HEK293T (cell line): ENCODE measurements at regions not wholly inside any gene's neighbourhood (a gene's known extent, or its start where the extent isn't known, plus 50 kb on each side); places are given as distances from the start of the nearest gene placed in this dataset.

Experiments used
- CTCF ChIA-PET: fragments of 350-600 bp; formaldehyde crosslinking; extraction: SDS; loops from one replicate; lab custom pipeline; 2021; ENCODE audit warnings: antibody characterized with exemption, inconsistent platforms; lab: Yijun Ruan, JAX
- POLR2A ChIA-PET: fragments of 350-600 bp; formaldehyde crosslinking; extraction: SDS; loops from one replicate; lab custom pipeline; 2020; ENCODE audit warnings: antibody characterized with exemption, inconsistent platforms; lab: Yijun Ruan, JAX
- DNase-seq: peaks from one replicate; pipeline ENCODE4 v3.0.0; 2012; ENCODE audit warnings: mixed read lengths; ENCODE audit errors: extremely low spot score
- ARNT ChIP-seq: fragments of 450-650 bp; IDR thresholded peaks from 2 replicates; pipeline ENCODE4 v1.6.1; 2017; ENCODE audit warnings: mild to moderate bottlenecking
- BHLHE40 ChIP-seq: fragments of 450-650 bp; IDR thresholded peaks from 2 replicates; pipeline ENCODE4 v1.6.1; 2016; ENCODE audit warnings: mild to moderate bottlenecking, moderate library complexity, borderline replicate concordance
- CTBP1 ChIP-seq: fragments of 450-650 bp; IDR thresholded peaks from 2 replicates; pipeline ENCODE4 v1.6.1; 2016; ENCODE audit warnings: borderline replicate concordance
- ELF4 ChIP-seq: fragments of 450-650 bp; IDR thresholded peaks from 2 replicates; pipeline ENCODE4 v1.6.1; 2017; ENCODE audit warnings: antibody characterized with exemption
- FOXA1 ChIP-seq: fragments of 450-650 bp; IDR thresholded peaks from 2 replicates; pipeline ENCODE4 v1.6.1; 2016; ENCODE audit warnings: mild to moderate bottlenecking
- FOXK2 ChIP-seq: fragments of 450-650 bp; IDR thresholded peaks from 2 replicates; pipeline ENCODE4 v1.6.1; 2016; ENCODE audit warnings: mild to moderate bottlenecking
- FOXM1 ChIP-seq: fragments of 450-650 bp; IDR thresholded peaks from 2 replicates; pipeline ENCODE4 v1.6.1; 2017; ENCODE audit warnings: mild to moderate bottlenecking, borderline replicate concordance
- HDGF ChIP-seq: fragments of 450-650 bp; IDR thresholded peaks from 2 replicates; pipeline ENCODE4 v1.6.1; 2017; ENCODE audit warnings: antibody characterized with exemption, borderline replicate concordance
- L3MBTL2 ChIP-seq: fragments of 450-650 bp; conservative IDR thresholded peaks from 2 replicates; pipeline ENCODE4 v1.6.1; 2016; ENCODE audit warnings: mild to moderate bottlenecking
- LEF1 ChIP-seq: fragments of 450-650 bp; IDR thresholded peaks from 2 replicates; pipeline ENCODE4 v1.6.1; 2017; ENCODE audit warnings: mild to moderate bottlenecking, borderline replicate concordance
- NFRKB ChIP-seq: fragments of 450-650 bp; IDR thresholded peaks from 2 replicates; pipeline ENCODE4 v1.6.1; 2016; ENCODE audit warnings: mild to moderate bottlenecking, moderate library complexity
- PKNOX1 ChIP-seq: fragments of 450-650 bp; IDR thresholded peaks from 2 replicates; pipeline ENCODE4 v1.6.1; 2016
- SP1 ChIP-seq: fragments of 450-650 bp; IDR thresholded peaks from 2 replicates; pipeline ENCODE4 v1.6.1; 2017
- SUZ12 ChIP-seq: fragments of 450-650 bp; IDR thresholded peaks from 2 replicates; pipeline ENCODE4 v1.6.1; 2016; ENCODE audit warnings: mild to moderate bottlenecking
- TARDBP ChIP-seq: fragments of 450-650 bp; IDR thresholded peaks from 2 replicates; pipeline ENCODE4 v1.6.1; 2016
- ZNF384 ChIP-seq: fragments of 450-650 bp; IDR thresholded peaks from 2 replicates; pipeline ENCODE4 v1.6.1; 2016

GRCh38 chr13:53703371-53704080 is 674.9 kb downstream of the OLFM4 start:
- ChIA-PET POLR2A (no interaction called here), CTCF (no interaction called here)
- TF ChIP-seq TARDBP (no peak), SUZ12 (no peak), SP1 (no peak), ZNF384 (no peak), CTBP1 (no peak), PKNOX1 (no peak), BHLHE40 (no peak), ARNT (no peak), NFRKB (no peak), LEF1 (no peak), L3MBTL2 (no peak), FOXA1 (no peak), HDGF (no peak), ELF4 (no peak), FOXK2 (no peak)
- DNase-seq: no peak

GRCh38 chr13:53719281-53719680 is 690.7 kb downstream of the OLFM4 start:
- no peak for DNase-seq
- POLR2A ChIA-PET: no interaction called here
- CTCF ChIA-PET: no interaction called here
- no peak for TF ChIP-seq CTBP1
- no peak for TF ChIP-seq FOXA1
- TF ChIP-seq TARDBP: no peak
- no peak for TF ChIP-seq L3MBTL2
- no peak for TF ChIP-seq LEF1
- TF ChIP-seq ARNT: no peak
- no peak for TF ChIP-seq PKNOX1
- TF ChIP-seq SUZ12: no peak
- TF ChIP-seq SP1: no peak
- TF ChIP-seq NFRKB: no peak

- ChIA-PET CTCF (no interaction called here), POLR2A (no interaction called here)
- no peak for TF ChIP-seq FOXM1
- TF ChIP-seq NFRKB: no peak
- no peak for TF ChIP-seq SP1
- TF ChIP-seq CTBP1: no peak
- TF ChIP-seq ARNT: no peak
- no peak for TF ChIP-seq FOXK2
- no peak for TF ChIP-seq SUZ12
- no peak for TF ChIP-seq LEF1
- no peak for TF ChIP-seq FOXA1
- TF ChIP-seq L3MBTL2: no peak
- TF ChIP-seq PKNOX1: no peak
- no peak for TF ChIP-seq ELF4
- TF ChIP-seq BHLHE40: no peak
- TF ChIP-seq ZNF384: no peak
- no peak for DNase-seq
These were observed 704.1 kb downstream of the OLFM4 start for GRCh38 chr13:53732664-53733063.

- DNase-seq: peak; percentile 13
- POLR2A ChIA-PET: no interaction called here
- CTCF ChIA-PET: no interaction called here
- TF ChIP-seq PKNOX1 (peak; percentile 25; the same call in 1 of the 2 replicates), BHLHE40 (no peak)
These were observed 715.3 kb downstream of the OLFM4 start for GRCh38 chr13:53743906-53744305.

GRCh38 chr13:53747825-53748224 is 719.2 kb downstream of the OLFM4 start:
- POLR2A ChIA-PET: no interaction called here
- CTCF ChIA-PET: no interaction called here
- DNase-seq: no peak
- TF ChIP-seq SP1: no peak
- TF ChIP-seq CTBP1: no peak
- no peak for TF ChIP-seq ZNF384
- TF ChIP-seq PKNOX1: no peak
- TF ChIP-seq BHLHE40: no peak
- no peak for TF ChIP-seq FOXM1
- no peak for TF ChIP-seq FOXA1
- no peak for TF ChIP-seq ELF4
- TF ChIP-seq NFRKB: no peak
- TF ChIP-seq TARDBP: no peak

GRCh38 chr13:53749306-53749705 is 720.7 kb downstream of the OLFM4 start:
- DNase-seq: no peak
- TF ChIP-seq LEF1: no peak
- TF ChIP-seq ZNF384: no peak
- TF ChIP-seq BHLHE40: no peak
- TF ChIP-seq ARNT: no peak
- ChIA-PET POLR2A (no interaction called here), CTCF (no interaction called here)
